ENCODE measurements at regions not wholly inside any gene's neighbourhood (a gene's known extent, or its start where the extent isn't known, plus 50 kb on each side); places are given as distances from the start of the nearest gene placed in this dataset.

DNA sequence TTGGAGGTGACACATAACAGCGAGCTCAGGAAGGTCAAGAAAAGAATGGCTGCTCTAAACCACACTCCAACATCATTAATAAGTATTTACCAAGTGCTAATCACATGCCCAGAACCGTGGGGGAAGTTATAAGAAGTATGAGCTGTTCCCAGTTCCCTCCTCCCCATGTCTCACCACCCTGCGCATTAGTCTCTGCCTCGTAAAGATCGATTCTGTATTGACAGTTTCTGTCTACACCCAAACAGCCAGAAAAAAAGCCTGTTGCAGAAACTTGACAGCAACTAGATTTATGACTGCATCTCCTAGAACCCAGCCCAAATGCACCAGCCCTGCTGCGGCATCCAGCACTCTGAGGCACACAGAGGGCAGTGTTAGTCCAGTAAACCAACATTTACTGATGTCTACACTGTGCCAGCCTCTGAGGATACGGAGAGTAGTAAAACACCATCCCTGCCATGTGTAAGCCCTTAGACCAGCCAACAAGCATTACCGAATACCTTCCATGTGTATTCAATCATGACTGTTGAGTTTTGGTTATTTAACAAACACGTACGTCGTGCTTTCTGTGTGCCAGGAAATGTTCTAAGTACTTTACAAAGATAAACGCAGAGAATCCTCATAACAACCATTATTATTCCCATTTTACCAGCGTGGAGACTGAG is 63.6 kb upstream of the ZBTB40 start:
- DNase-seq = no peak

DNA sequence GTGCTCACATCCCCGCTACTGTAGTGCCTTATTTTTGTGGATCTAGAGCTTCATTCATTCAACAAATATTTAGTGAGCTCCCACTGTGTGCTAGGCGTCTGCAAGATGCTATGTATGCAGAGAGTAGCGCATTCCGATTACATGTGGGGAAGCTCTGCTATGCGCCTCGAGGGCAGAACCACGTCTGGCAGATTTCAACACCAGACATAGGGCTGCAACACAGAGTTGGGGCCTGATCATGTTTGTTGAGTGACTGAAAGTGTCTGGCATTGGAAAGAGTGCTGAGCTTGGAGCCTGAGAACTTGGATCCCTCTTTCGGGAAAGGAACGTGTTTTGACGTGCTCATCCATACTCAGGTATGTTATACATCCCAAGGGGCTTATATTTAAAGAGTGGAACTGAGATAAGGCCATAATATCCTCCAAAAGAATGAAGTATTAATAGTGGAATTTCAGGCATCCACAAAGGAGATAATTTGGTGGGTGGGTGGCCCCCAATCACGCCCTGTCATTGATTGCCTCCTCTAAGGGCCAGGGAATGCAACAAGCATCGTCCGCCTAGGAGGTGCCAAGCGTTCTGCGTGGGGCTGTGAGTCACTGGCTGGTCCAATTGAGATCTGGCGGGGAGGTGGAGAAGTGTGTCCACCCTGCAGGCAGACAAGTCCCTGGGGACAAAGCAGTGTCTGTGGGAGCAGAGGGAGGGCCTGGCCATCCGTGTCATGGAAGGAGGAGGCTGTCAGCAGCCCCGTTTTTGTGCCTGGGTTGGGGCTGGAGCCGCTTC is 62.8 kb upstream of the ZBTB40 start:
- DNase-seq = no peak

- DNase-seq = no peak
Observed at GRCh38 chr1:22393587-22393986, 58.1 kb upstream of the ZBTB40 start.

- DNase-seq = no peak
Observed at GRCh38 chr1:22398656-22399420, 52.8 kb upstream of the ZBTB40 start.

GRCh38 chr1:22399421-22400091 is 52.1 kb upstream of the ZBTB40 start:
- DNase-seq = no peak

Data from NCI-H146 (cell line).